Activated CD4-positive, alpha-beta T cell treated with anti-CD3 and anti-CD28 coated beads for 48 hours (primary cell): ENCODE measurements at regions not wholly inside any gene's neighbourhood (a gene's known extent, or its start where the extent isn't known, plus 50 kb on each side); places are given as distances from the start of the nearest gene placed in this dataset.
"Not testable (repeated sequence)": the region's sequence is repeated elsewhere in the genome, so short reads cannot be mapped to it uniquely, and the experiment has no call there.

Experiments
- DNase-seq: peaks from one replicate; pipeline ENCODE4 v3.0.0-alpha.2; 2020

DNA sequence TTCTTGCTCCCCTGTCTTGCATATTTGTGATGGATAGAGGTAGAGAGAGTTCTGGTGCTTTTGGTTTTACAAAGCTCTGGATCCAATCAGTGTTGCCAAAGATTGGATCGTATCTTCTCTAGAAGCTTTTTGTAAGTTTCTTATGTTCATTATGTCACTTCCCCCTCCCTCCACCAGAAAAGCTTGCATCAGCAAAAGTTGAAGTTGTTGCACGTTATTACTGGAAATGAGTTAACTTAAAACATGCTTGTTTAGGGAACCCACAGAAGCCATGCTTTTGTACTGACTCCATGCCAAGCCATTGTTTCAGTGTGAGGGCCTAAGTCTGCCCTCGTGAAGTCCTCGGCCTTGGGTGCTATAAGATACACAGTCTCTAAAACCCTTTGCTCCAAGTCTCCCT is 186.5 kb downstream of the ERCC6L2 start:
- no peak for DNase-seq

DNA sequence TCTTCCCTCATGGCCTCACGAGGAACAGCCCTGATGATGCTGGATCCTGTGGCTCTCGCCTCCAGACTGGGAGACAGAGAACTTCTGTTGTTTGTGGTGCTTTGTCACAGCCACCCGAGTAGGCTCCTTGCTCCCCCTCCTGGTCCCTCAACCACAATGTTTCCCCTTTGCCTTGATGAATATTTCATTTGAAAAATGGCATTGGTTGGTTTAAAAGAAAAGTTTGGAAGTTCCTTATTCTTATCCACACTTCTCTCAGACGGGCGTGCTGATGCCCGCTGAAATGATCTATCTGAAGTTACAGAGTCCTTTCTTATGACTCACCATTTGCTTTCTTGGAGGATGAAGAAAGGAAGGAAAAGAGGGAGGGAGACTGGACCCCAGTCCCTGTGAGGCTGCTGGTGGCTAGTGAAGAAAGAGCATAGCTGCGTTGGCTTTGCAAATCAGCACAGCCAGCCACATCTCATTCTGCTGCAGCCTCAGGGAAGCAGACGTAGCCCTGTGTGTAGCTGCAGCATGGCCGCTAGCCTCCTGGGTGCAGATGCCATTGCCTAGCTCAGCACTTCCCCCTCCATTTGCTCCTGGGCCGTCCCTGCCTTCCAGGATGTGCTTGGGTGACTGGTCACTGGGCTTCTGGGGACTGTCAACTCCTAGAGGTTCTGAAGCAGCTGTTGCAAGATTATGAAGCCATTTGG is 185.9 kb downstream of the ERCC6L2 start:
- peak; percentile 56 for DNase-seq

DNA sequence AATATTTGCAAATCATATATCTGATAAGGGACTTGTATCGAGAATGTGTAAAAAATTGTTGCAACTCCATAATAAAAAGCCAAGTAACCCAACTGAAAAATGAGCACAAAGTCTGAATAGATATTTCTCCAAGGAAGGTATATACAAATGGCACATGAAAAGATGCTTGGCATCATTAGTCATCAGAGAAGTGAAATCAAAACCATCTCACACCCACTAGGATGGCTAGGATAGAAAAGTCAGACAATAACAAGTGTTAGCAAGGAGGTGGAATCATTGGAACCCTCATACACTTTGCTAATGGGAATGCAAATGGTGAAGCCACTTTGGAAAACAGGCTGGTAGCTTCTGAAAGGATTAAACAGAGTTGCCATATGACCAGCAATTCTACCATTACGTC is 182.7 kb downstream of the ERCC6L2 start:
- DNase-seq = no peak

DNA sequence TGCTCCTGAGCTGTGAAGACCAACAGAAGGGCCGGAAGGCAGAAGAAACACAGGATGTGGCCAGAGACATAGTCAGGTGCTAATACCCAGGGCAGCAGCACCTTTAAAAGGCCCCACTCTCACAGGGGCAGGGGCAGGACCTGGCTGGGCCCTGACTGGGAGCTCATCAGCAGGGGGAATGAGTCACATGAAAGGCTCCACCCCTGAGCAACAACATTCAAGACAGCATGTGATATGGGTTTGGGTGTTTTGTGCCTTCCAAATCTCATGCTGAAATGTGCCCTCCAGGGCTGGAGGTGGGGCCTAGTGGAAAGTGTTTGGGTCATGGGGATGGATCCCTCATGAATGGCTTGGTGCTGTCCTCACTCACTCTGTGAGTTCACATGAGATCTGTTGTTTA is 181.7 kb downstream of the ERCC6L2 start:
- DNase-seq = no peak

DNA sequence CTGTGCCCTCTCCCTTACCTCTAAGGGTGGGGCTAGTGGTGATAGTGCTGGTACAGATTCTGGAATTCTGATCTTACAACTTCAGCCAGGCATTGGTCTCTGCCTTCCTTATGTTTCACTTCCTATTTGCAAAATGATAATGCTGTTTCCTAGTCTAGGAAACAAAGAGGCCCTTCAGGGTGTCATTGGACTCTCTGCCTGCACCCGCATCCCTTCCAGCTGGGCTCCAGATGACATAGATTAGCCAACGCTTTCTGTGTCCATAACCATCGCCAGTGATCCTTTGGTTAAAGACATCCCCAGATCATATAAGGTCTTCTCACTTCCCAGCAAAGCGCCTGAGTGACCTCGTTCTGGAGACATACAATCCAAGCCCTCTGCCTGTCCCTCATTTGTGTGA is 180.7 kb downstream of the ERCC6L2 start:
- DNase-seq = no peak

DNA sequence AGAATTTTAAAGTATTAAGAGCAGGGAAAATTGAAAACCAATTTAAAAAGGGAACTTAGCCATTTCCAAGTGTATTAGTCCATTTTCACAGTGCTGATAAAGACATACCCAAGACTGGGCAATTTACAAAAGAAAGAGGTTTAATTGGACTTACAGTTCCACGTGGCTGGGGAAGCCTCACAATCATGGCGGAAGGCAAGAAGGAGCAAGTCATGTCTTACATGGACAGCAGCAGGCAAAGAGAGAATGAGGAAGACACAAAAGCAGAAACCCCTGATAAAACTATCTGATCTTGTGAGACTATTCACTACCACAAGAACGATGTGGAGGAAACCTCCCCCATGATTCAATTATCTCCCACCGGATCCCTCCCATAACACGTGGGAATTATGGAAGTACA is 178.8 kb downstream of the ERCC6L2 start:
- not testable (repeated sequence) for DNase-seq

DNA sequence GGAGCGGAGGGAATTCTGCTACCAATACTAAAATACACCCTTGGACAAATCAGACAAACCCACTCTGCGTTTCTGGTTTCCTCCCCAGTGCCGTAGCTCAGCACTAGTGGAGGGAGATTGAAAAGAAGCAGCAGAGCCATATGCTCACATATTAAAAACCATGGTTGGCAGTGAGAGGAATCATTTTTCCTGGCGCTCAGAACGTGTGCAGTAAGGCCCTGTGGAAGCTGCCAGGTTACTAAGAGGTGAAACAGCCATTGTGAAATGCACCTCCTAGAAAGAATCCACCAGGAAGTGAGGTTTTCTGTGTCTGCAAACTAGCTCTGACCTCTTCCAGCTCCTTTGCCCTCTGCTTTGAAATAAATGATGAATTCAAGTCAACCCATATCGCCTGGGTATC is 177.2 kb downstream of the ERCC6L2 start:
- DNase-seq = no peak

DNA sequence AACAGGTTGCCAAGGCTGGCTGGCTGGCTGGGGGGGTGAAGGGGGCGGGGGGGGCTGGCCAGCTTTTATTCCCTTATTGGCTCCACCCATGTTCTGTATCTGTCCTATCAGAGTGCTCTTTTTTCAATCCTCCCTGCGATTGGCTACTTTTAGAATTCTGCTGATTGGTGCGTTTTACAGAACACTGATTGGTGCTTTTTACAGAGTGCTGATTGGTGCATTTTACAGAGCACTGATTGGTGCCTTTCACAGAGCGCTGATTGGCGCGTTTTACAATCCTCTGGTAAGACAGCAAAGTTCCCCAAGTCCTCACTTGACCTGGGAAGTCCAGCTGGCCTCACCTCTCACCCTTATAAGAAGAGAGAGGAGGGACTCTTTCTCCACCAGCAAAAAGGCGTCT is 175.9 kb downstream of the ERCC6L2 start:
- DNase-seq = no peak

DNA sequence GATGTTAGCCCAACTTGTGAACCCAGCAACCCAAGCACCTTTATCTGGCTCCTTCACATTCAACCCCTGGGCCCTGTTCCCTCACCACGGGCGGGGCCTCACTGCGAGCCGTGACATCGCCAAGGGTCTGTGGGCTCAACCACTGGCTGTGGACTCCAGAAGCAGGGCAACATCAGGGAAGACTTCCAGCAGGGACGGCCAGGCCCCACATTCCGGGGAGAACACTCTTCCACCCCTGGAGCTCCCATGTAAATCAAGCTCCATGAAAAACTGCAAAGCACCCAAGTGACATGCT is 175.3 kb downstream of the ERCC6L2 start:
- DNase-seq = no peak

DNA sequence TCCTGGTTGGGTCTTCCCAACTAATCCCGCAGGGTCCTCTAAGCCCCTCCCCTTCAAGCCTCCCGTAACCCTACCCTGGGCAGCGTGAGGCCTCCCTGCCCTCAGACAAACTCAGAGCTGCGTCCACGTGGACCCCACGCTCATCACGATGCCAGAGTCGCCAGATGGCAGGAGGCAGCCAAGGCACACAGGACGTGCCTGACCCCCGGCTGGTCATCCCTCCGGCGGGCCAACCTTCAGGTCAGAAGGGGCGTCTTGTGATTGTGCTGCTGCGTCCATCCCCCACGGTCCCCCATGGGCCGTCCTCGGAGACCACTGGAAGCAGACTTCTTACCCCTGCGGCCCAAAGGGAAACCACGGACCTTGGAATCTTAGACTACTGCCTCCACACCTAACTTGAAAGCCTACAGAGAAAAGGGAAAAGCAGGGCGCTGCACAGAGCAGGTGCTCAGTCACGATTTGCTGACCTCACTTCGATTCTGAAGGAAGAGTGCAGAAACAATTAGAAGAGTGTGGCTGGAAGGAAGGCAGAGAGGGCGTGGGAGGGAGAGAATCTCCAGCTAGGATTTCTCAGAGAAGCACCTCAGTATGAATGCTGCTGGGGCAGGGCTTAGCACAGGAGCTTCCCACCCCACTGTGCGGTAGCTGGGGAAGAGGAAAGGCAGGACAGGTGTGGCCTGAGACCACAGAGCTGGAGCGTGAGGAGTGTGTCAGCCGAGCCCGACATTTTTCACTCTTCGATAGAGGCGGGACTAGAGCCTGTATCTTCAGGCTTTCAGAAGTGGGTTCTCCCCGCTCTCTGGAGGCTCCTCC is 174.8 kb downstream of the ERCC6L2 start:
- DNase-seq = no peak

DNA sequence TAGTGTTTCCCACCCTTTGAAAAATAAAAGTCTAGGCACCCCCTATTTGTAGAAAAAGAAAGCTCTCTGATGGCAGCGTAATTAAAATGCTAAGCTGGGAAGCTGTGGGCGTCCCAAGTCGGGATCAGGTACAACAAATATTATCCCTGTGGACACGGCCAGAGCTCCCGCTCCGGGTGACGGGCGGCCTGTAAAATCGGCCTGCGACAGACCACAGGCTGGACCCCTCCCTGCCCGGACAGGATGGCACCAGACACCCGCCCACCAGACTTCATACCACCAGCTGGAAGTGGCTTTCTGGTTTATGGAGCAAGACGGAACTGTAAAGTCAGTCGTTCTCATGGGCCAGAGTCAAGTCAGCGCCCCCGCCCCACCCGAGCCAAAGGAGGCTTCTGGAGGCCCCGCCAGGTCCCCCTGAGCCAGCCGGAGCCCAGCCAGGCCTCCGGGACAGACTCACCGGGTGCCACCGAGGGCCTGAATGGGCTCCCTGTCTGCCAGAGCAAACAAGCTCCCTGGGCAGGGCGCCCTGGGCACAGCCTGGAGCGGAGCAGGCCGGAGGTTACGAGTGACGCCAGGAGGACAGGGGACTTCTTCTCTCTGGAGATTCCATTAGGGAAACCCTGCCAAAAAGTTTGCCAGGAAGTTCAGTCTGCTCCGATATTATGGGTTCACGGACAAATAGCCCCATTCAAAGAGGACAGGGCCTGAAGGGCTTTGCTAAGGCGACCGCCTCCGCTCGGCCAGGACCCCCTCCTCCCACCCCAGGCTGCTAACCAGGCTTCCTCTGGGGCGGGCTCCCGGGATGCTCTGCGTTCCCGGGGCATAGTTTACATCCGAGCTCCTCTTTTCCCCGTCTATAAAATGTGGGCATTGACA is 173.7 kb downstream of the ERCC6L2 start:
- DNase-seq = no peak

DNA sequence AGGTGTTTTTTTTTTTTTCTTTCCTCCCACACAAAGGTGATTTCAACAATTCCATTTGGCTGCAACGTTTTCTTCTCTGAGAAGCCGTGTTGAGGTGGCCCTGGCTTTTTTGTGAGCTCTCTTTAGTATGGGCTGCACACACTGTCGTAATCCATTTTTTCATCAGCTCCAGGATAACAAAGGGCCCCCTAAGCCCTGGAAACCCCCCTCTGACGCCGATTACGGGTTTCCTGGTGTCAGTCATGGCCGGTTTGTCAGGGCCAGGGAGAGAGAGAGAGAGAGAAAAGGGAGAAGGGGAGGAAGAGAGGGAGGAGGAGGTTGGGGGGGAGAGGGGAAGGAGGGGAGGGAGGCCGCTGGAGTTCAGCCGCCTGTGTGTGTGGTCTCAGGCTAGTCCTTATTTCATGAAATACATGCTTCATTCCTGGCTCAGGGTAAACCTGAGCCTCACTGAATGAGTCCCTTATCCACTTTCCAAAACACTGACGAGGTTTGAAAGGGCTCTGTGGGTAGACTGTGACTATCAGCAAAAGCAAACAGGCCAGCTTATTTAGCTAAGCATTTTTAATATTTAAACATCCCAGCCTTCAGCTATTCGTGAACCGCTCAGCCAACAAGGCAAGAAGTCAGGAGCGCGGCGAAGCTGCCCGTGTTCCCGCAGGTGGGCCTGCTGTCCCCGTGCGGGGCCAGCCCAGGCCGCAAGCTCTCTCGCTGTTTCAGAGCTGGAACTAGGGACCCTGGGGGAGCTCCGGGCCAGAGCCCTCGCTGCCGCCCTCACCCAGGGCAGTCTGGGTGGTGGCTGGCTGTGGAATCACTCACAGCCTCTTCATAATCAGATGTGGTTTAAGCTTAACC is 172.8 kb downstream of the ERCC6L2 start:
- DNase-seq = peak; percentile 49

DNA sequence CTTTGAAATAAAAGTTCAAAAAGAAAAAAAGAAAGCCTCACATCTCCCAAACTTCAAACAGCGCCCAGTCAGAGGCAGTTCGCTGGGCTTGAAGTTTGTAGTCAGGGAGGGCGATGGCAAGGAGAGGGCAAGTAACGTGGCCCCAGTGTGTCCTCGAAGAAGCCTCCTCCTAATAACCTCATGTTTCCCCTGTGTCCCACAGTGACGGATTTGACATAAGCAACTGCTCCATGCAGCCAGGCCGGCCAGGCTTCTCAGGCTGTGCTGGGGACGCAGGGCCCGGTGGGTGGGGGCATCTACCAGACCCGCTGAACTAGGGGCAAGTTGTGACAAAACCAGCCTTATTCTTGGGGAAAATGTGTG is 172.2 kb downstream of the ERCC6L2 start:
- DNase-seq = no peak

DNA sequence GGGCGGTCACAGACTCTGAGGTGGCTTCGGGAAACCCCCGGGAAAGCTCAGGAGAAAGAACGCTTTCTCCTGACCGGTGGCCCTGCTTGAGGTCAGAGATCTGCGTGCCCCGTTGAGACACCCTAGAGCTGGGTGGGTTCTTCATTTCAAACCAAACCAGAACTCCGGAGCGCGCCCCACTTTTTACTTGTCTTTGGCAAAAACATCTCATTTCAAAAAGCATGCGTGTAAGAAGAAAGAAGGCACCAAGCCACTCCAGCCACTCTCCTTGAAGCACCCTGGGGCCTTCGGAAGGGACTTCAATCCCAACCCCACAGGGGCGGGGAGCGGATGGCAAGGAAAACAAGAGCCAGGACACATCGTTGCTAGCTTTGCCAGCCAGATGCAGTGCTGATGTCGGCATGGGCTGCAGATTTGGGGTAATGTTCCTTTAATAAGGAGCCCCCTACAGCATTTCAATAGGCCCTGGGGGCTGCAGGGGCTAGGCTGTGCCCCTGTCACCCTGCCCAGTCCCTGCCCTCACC is 171.7 kb downstream of the ERCC6L2 start:
- DNase-seq = no peak

DNA sequence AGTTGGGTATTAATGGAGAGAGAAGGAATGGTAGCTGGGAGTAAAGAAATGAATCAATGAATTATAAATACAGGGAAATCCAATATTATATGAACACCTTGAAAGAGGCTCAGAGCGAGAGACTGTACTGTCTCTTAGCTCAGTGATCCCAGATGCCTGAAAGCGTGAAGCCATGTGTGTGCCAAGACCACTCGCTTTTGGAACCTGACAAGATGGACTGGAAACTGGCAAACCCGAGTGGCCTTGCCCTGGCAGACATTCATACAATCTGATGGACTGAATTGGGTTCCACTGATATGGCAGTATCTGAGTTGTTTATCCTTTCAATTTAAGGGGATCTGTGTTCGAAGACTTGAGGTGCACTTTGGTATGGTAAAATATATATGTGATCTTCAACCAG is 170.3 kb downstream of the ERCC6L2 start:
- DNase-seq = no peak

DNA sequence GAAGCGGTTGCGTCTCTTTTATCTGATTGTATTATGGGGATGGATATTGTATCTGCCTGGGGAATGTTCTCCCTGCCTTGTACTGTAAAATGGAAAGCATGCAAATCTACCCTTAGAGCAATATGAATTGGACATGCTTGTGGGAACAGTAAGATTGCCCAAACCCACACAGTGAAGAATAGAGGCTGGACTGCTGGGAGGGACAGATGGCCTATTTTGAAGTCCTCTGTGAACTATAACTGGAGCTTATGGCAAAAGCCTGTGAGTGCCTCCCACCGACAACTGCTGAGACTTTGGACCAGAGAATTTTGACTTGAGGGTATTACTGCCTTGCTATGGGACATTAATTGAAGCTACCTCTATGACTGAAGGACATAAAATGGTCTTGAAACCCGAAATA is 168.9 kb downstream of the ERCC6L2 start:
- no peak for DNase-seq

DNA sequence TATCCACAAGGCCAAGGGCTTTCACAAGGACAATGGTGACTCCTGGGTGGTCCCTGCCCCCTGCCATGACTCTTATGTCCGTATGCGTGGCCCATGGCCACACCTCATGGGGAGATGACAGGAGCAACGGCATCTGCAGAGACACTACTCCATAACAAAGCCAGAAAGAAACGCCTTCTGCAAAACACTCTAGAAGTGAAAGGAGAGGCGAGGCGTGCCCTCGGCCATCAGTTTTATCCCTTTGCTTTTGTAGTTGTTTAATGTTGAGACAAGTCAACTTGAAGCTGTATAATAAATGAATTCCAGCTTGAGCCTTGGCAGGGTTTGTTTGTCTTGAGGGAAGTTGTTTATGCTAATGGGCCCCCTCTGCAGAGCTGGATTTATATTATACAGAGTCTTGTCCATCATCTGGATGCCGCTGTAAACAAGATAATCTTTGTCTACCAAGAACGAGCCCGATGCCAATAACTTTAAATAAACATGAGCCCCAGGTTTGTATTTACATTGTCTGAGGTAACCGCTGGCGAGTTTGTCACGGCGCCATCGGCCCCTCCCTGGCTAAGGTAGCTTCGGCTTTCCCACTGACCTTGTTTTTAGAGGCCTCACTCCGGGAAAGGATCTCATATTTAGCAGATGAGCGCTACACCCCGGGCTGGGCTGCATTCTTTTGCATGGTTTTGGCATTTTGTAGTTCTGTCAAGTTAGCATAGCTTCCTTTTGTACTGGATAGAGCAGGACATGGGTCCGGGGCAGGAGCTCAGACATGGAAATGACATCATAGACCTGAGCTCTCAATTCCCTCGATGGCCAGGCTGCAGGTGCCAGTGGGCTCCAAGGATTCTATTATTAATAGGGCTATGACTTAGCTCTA is 165.3 kb downstream of the ERCC6L2 start:
- no peak for DNase-seq

DNA sequence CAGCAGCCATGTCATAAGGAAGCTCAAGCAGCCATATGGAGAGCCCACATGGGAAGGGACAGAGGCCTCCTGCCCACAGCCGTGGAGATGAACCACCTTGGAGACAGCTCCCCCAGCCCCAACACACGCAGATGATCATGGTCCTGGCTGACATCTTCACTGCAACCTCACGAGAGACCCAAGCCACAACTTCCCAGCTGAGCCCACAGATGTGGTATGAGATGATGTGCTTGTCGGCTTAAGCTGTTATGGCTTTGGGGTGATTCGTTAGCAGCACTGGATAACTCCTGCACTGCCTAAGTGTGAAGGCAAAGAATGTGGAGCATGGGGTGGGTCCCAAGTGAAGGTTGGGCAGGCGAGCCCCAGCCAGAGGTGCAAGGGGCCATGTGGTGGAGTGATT is 163.4 kb downstream of the ERCC6L2 start:
- DNase-seq = no peak

DNA sequence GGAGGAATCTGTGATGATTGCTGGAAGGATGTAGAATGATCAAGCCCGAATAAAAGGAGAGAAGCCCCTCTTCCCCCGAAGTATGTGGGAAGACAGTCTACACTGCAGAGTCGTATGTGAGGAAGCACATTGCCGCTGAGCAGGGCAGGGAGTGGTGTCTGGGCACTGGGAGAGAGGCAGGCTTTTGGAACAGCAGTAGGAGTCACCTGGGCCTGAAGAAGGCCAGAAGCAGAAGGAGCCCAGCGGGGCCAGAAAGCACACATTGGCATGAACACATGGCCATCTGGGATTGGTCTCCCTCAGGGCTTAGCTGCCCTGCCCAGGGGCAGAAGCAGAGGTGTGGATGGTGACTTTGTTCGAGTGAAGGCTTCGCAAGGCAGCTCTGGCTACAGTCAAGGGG is 162.8 kb downstream of the ERCC6L2 start:
- DNase-seq = no peak

DNA sequence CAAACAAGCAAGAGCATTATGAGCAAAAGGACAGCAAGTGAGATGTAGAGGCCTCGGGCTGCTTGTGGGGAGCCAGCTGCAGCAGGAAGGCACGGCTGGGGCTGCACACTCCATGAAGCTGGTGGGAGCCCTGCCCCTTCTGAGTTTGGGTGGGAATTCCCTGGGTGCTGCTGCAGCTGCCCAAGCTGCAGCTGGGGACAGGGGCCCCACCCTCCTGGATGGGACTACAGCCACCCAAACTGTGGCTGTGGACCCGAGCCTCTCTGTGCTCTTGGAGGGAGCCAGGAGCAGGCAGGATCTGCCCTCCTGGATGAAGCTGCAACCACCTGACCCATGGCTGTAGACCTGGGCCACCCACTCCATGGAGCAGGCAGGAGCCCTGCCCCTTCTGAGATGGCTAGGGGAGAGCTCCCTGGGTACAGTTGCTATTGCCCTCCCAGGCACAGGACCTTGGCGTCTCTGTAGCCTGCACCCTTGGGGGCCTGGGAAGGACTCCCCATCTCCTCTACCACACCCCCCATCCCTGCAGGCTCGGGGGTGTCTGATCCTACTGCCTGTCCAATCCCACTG is 159.1 kb downstream of the ERCC6L2 start:
- DNase-seq = no peak

DNA sequence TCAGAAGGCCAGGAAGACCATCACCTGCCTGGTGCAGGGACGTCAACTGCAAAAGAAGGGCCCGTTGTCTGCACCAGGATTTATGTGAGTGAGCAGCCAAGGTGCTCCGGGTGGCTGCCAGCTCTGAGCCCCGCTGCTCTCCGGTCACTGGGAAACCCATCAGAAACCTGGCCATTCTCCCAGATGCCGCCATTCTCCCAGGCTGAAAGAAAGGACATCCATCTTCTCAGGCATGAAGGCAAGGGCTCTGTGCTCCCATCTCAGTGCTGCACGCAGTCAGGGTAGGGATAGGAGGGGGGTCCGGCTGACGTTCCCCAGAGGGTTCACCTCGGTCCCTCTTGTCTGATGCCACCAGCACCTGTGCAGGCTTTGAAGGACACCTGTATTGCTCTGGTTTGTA is 158.4 kb downstream of the ERCC6L2 start:
- DNase-seq = no peak
